MM.1S (cell line): ENCODE measurements at regions not wholly inside any gene's neighbourhood (a gene's known extent, or its start where the extent isn't known, plus 50 kb on each side); places are given as distances from the start of the nearest gene placed in this dataset.

ENCODE experiments used
- EZH2 ChIP-seq: fragments of 300-600 bp; sonication (generic); optimal IDR thresholded peaks from 2 replicates; pipeline ENCODE3; 2017; ENCODE audit warnings: low read depth, mild to moderate bottlenecking, antibody characterized with exemption, low read length, mixed read lengths
- EZH2phosphoT487 ChIP-seq: fragments of 300-600 bp; sonication (generic); IDR thresholded peaks from 2 replicates; pipeline ENCODE4 v1.6.1; 2018; ENCODE audit warnings: antibody characterized with exemption, low read length
- TF ChIP-seq, protein P1 (sequence below): fragments of 300-600 bp; sonication (generic); IDR thresholded peaks from 2 replicates; pipeline ENCODE4 v1.5.1; 2016; ENCODE audit warnings: antibody characterized with exemption, low read length, mixed read lengths

- TF ChIP-seq, protein P1, sequence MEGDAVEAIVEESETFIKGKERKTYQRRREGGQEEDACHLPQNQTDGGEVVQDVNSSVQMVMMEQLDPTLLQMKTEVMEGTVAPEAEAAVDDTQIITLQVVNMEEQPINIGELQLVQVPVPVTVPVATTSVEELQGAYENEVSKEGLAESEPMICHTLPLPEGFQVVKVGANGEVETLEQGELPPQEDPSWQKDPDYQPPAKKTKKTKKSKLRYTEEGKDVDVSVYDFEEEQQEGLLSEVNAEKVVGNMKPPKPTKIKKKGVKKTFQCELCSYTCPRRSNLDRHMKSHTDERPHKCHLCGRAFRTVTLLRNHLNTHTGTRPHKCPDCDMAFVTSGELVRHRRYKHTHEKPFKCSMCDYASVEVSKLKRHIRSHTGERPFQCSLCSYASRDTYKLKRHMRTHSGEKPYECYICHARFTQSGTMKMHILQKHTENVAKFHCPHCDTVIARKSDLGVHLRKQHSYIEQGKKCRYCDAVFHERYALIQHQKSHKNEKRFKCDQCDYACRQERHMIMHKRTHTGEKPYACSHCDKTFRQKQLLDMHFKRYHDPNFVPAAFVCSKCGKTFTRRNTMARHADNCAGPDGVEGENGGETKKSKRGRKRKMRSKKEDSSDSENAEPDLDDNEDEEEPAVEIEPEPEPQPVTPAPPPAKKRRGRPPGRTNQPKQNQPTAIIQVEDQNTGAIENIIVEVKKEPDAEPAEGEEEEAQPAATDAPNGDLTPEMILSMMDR = no peak
- TF ChIP-seq EZH2phosphoT487 = no peak
- no peak for TF ChIP-seq EZH2
These were observed 118.7 kb downstream of the ZIC3 start for GRCh38 chrX:137684591-137684990.
